ENCODE measurements at regions not wholly inside any gene's neighbourhood (a gene's known extent, or its start where the extent isn't known, plus 50 kb on each side); places are given as distances from the start of the nearest gene placed in this dataset.

DNA sequence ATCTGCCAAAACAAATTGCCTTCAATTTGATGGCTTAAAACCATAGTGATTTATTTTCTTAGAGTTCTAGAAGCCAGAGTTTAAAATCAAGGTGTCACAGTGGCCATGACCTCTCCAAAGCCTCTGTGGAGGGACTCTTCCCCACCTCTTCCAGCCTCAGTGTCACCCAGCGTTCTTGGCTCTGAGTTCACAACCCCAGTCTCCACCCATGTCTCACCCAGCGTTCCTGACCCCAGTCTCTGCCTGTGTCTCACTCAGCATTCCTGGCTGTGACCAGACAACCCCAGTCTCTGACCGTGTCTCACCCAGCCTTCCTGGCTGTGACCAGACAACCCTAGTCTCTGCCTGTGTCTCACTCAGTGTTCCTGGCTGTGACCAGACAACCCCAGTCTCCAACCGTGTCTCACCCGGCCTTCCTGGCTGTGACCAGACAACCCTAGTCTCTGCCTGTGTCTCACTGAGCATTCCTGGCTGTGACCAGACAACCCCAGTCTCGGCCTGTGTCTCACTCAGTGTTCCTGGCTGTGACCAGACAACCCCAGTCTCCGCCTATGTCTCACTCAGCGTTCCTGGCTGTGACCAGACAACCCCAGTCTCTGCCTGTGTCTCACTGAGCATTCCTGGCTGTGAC is 299.3 kb downstream of the GALR1 start:
- no peak for TF ChIP-seq TOX (CRISPR knock-in tag; IDR thresholded peaks at IDR 0.05; ENCODE audit: borderline replicate concordance)
- TF ChIP-seq, protein P1, sequence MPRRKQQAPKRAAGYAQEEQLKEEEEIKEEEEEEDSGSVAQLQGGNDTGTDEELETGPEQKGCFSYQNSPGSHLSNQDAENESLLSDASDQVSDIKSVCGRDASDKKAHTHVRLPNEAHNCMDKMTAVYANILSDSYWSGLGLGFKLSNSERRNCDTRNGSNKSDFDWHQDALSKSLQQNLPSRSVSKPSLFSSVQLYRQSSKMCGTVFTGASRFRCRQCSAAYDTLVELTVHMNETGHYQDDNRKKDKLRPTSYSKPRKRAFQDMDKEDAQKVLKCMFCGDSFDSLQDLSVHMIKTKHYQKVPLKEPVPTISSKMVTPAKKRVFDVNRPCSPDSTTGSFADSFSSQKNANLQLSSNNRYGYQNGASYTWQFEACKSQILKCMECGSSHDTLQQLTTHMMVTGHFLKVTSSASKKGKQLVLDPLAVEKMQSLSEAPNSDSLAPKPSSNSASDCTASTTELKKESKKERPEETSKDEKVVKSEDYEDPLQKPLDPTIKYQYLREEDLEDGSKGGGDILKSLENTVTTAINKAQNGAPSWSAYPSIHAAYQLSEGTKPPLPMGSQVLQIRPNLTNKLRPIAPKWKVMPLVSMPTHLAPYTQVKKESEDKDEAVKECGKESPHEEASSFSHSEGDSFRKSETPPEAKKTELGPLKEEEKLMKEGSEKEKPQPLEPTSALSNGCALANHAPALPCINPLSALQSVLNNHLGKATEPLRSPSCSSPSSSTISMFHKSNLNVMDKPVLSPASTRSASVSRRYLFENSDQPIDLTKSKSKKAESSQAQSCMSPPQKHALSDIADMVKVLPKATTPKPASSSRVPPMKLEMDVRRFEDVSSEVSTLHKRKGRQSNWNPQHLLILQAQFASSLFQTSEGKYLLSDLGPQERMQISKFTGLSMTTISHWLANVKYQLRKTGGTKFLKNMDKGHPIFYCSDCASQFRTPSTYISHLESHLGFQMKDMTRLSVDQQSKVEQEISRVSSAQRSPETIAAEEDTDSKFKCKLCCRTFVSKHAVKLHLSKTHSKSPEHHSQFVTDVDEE (CRISPR knock-in tag; IDR thresholded peaks at IDR 0.05): no peak
